ENCODE measurements at regions not wholly inside any gene's neighbourhood (a gene's known extent, or its start where the extent isn't known, plus 50 kb on each side); places are given as distances from the start of the nearest gene placed in this dataset.

DNA sequence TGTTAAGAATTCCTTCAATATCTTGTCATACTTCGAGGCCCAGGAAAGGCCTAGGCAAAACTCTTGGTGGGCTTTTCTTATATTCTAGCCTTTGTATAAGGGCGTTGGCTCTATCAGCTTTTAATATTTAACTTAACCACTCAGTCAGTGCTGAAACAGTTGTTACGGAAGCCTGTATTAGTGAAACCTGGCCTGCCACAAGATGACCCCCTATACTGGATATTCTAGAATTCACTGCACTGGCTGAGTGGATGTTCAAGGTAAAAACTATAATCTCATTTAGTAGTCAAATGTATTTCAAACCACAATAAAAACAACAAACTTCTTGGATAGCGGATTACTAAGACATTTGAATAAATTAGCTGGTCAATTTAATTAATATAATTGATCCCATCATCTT, 91.7 kb upstream of the HNMT start:
- TF ChIP-seq, protein P1, sequence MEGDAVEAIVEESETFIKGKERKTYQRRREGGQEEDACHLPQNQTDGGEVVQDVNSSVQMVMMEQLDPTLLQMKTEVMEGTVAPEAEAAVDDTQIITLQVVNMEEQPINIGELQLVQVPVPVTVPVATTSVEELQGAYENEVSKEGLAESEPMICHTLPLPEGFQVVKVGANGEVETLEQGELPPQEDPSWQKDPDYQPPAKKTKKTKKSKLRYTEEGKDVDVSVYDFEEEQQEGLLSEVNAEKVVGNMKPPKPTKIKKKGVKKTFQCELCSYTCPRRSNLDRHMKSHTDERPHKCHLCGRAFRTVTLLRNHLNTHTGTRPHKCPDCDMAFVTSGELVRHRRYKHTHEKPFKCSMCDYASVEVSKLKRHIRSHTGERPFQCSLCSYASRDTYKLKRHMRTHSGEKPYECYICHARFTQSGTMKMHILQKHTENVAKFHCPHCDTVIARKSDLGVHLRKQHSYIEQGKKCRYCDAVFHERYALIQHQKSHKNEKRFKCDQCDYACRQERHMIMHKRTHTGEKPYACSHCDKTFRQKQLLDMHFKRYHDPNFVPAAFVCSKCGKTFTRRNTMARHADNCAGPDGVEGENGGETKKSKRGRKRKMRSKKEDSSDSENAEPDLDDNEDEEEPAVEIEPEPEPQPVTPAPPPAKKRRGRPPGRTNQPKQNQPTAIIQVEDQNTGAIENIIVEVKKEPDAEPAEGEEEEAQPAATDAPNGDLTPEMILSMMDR (IDR thresholded peaks at IDR 0.05; ENCODE audit: borderline replicate concordance, extremely low read depth, low read length, poor library complexity, severe bottlenecking), result no peak
- no peak for TF ChIP-seq EZH2 (IDR thresholded peaks at IDR 0.05; ENCODE audit: borderline replicate concordance, low read depth, low read length, severe bottlenecking)

Measured in DND-41 (cell line).